Heart left ventricle (tissue), 13 donors: ENCODE measurements at regions not wholly inside any gene's neighbourhood (a gene's known extent, or its start where the extent isn't known, plus 50 kb on each side); places are given as distances from the start of the nearest gene placed in this dataset.

Experiments used
- CTCF ChIP-seq, 12 donors: fragments of 200-600 bp; sonication (generic) in 4 of 12; IDR thresholded peaks; one replicate each; pipeline versions ENCODE4 v1.5.0 to v1.8.0; 2018 to 2022; ENCODE audit warnings: antibody characterized with exemption in 12 of 12, mild to moderate bottlenecking in 5 of 12
- POLR2A ChIP-seq, 2 donors: fragments of 450-650 bp; IDR thresholded peaks; one replicate each; pipeline ENCODE4 v1.6.1; 2017; ENCODE audit warnings: antibody characterized with exemption in 2 of 2, mild to moderate bottlenecking in 2 of 2, moderate library complexity in 2 of 2
- donor health status: ischemic (EF 13 %, LVEDD 7.1; RV severe dilation, severe dysfunction).
- donor health status: DM: no; HTN: yes; CAD: no.
- donor health status: DM: no; HTN: no; CAD: no.
- donor health status: ischemic (EF 25% LVEDD 6.9; RV normal size, moderate dysfunction).
- donor health status: ischemic (EF 25% LVEDD 5.7; RV mildly dilated, moderate dysfunction).
- donor health status: ischemic (EF 35%, LVEDD 5.7; RV mildly dilated, moderate dysfunction).
- donor health status: nonischemic (EF 11% LVEDD 7.7; RV severe dilation, severe dysfunction).
- donor health status: DM: yes; HTN: yes; CAD: no.
- donor health status: PGD.
- donor health status: ischemic (EF 29% LVEDD 5.4; RV normal size, mild dysfunction).
- donor health status: nonischemic (EF 23%, LVEDD 6.1; RV moderate dilation, normal function).

- no peak for TF ChIP-seq POLR2A (IDR thresholded peaks at IDR 0.05)
- TF ChIP-seq CTCF (IDR thresholded peaks at IDR 0.05) = no peak
Measured at GRCh38 chr13:65915195-65915594, 1314.9 kb downstream of the PCDH9 start.
